NCI-H524 treated with DMSO at 0.1 percent for 48 hours (cell line): ENCODE measurements at regions not wholly inside any gene's neighbourhood (a gene's known extent, or its start where the extent isn't known, plus 50 kb on each side); places are given as distances from the start of the nearest gene placed in this dataset.
A peak's percentile ranks its signal among the peaks of the same experiment; 100 is the strongest.

Source experiments
- DNase-seq: peaks from one replicate; lab custom pipeline; 2025; lab: John Stamatoyannopoulos, UW

DNA sequence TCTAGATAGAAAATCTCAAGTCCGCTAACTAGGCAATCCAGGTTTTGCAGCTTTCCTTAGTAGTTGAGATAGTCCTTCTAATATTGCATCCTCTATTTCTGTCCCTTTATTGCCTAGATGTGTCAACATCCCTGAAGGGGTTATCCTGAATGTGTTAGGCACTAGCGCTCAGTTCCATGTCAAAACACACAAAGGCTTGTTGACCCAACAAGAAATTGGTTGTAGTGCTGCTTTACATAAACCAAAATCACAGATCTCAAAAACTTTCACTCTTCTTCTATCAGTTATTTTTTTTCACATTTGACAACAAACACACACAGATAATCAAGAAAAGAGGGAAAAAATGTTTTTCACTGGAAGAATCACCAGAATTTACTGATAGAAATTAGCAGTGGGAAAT is 51.4 kb upstream of the SOX2 start:
- DNase-seq = no peak

DNA sequence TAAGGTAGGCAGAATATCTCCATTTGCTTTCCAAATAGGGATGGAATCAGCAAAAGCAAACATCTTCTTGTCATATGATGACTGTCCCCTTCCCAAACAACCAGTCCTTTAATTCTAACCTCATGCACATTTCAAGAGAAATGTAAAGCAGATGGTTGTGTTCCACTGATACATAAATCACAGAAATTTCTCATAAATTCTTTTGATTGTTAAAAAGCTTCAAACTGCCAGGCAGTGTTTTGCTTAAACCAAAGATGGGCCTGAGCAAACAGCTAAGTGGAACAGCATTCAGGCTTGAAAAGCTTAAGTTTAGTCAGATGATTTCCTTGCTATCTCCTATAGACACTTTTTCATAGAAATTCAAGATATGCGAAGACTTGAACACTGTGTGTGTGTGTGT is 74.3 kb upstream of the SOX2 start:
- no peak for DNase-seq

DNA sequence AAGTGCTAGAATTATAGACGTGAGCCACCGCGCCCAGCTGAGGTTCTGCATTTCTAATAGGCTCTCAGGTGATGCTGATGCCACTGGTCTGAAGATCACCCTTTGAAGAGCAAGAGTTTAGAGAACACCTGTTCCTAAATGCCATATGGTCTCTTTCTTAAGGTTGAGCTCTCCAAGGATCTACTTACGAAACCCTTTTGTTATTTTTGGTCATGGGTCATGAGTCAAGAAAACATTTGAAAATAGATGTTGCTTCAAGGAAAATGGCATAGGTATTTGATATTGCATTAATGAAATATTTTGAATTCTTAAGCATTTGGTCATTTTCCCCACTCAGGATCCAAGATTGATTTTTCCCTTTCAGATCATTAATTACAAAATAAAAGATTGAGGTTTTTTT is 74.7 kb upstream of the SOX2 start:
- DNase-seq = peak; percentile 77

DNA sequence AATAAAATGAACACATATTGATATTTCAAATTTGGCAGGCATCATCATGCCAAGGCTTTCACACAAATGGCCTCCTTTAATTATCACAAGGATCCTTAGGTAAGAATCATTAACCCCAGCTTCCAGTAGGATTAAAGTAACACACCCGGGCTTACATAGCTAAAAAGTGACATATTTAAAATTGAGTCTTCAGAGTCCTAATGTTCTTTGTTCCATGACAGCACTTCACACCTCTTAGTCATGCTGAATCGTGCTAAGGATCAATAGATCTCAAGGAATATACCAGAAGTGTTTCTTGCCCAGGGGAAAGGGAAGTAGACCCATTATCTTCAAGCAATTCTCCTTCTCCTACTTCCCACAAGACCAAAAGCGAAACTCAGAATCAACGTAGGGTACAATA is 76.6 kb upstream of the SOX2 start:
- DNase-seq = no peak

DNA sequence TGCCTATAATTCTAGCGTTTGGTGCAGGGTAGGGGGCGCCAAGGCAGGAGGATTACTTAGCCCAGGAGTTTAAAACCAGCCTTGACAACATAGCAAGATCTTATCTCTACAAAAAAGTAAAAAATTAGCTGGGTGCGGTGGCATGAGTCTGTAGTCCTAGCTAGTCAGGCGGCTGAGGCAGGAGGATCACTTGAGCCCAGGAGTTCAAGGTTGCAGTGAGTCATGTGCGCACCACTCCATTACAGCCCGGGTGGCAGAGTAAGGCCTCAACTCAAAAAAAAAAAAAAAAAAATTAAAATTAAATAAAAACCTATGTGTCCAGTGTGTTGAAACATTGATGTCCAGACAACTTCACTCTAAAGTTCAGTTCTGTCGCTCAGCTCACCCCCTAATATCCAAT is 78.2 kb upstream of the SOX2 start:
- DNase-seq = no peak

DNA sequence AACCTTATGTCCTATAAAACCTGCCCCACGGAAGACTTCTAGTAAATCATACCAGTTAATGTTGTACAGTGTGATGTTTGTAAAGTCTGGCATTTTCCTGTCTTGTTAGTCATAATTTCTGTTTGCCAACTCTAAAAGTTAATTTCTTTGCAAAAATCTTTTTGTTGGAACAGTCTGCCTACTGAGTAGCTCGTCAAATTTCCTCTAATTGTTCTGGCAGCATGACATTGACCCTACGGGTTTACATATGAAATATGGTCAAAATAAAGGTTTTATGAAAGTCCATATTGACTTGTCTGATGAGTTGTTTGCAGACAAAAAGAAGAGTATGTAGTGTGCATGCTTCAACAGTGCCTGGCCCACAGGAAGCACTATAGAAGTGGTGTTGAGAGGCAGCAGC is 79.8 kb upstream of the SOX2 start:
- no peak for DNase-seq

DNA sequence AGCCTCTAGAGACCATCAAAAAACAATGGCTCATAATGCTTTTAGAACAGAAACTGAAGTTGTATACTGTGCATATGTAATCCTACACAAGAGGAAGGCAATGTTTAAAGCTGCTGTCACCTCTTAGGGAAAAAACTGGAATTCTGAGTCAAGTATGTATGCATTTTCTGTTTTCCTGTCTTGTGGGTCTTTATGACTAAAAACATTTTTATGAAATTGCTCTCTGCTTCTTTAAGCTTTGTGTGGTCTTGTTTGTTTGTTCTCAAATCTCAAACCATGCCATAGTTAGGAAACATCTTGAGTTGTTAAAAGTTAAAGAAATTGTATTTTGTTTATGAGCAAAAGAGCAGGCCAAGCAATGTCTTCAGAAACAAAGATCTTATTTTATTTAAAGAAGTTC is 80.9 kb upstream of the SOX2 start:
- DNase-seq = no peak

DNA sequence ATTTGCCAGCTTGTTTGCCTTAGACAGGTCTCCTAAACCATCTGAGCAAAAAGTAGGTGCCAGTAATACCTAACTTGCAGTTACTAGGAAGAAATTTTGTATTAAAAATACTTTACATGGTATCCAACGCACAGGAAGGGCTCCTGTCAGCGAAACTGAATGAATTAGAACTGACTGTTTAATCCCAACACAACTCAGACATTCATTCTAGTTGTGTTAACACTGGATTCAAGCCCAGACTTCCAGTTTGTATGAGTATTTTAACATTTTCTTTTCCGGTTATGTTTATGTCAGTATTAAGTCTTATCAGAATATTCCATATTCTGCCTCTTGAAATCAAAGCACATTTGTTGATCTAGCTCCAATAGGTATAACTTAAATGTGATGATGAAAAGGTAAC is 82.0 kb upstream of the SOX2 start:
- DNase-seq = no peak

DNA sequence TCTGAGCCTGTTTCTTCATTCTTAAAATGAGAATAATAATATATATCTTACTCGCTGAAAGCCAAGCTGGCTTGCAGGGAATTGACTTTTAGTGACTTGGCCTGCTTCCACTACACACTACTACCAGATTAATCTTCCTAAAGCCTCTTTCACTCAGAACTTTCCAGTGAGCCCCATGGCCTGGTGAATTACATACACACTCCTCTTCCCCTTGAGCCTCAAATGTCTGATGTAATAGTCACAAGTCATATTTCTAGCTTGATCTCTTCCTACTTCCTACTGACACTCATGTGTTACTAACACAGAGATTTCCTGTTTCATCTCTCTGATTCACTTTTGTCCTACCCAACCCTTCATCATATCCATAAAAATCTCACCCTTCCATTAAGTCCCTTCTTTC is 82.7 kb upstream of the SOX2 start:
- no peak for DNase-seq

DNA sequence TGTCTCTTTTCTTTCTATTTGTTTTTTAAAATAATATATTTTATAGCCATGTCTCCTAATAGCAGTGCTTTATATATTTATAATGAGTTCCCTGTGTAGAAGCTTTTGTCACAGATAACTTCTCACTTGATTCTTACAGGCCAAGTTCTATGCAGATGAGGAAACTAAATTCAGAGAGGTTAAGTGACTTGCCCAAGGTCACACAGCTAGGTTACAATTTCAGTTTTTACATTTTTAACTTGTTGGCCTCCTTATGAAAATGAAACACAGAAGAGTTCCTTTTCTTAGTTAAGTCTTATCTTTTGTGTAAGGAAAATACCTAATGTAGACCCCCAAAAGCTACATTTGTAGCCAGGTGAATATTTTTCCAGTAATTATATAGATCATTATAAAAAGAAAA is 83.3 kb upstream of the SOX2 start:
- DNase-seq = no peak

DNA sequence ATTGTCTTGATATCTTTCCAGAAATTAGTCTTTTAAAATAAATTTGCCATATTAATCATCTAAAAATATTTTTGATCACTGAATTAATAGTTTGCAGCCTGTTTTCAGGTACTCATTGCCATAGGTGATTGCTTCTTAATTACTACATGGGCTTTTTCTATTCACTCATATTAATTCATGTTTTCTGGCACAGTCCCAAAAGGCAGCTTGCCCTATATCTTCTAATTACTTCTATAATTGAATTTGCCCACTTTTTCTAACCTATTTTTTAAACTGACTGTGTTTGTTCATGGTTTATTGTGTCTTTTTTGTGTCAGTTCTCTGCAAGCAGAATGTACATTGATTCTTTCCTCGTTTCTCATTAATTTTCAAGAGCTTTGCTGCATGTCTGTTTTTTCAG is 85.7 kb upstream of the SOX2 start:
- no peak for DNase-seq

DNA sequence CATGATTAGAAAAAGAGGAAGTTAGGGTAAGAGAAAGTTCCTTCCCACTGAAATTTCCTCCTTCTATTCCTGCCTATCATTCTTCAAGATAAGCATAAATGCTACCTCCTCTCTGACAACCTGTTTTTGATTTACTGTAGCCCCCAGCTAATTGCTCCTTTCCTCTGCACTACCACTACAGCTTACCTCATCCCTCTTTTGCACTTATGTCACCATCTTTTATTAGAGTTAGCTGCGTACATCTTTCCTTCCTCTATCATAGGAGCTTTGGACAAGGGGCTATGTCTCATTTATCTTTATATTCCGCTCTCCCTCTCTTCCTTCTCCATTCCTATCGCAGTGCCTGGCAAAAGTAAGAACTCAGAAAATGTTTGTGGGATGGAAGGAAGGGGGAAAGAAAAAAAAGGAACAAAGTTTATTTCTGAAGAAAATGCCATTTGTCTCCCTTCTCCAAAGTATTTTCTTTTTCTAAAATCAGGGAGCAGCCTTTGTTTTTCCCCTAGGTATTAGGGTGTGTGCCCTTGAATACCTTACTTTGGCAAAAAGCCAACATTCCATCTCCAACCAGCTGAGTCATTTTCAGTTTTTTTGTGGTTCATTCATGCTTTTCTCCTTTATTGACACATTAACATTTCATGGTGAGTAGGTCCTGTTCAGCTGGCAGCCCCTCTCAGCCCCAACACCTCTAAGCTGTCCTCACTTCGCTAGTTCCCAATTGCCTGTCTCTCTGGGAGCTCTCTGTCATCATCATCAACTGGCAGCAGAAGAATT is 87.6 kb upstream of the SOX2 start:
- no peak for DNase-seq

DNA sequence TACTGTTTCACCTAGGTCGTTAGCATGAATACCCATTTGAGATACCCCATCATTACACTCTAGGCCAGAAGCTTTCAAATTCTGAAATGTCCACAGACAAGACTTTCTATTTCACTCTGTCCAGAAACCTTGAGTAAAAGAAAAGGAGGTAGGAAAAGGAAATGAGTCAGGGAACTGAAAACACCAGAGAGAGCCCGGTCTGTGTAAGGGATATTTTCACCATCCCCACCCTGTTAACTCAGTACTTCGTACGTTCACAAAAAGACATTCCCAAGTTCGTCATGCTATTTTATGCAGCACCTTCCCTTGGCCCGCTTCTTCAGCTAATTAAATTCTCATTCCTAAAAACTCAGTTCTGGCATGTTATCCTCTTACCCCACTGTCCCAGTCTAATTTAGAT is 89.4 kb upstream of the SOX2 start:
- no peak for DNase-seq

DNA sequence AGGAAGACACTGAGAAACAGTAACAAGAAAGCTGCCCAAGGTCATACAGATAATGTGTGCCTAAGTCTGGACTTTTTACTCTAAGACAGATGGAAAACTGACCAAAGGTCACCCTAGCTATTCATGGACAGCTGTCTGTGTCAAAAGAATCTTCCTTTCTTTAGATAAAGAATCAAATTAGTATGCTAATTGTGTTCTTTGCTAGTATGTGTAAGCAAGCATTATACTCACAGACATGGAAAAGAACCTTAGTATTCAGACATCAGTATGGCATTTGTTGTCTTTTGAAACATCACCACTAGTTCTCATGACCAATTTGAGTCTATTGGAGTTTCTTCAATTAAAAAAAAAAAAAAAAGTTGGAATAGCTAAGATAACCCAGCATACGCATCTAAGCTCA is 91.8 kb upstream of the SOX2 start:
- no peak for DNase-seq

DNA sequence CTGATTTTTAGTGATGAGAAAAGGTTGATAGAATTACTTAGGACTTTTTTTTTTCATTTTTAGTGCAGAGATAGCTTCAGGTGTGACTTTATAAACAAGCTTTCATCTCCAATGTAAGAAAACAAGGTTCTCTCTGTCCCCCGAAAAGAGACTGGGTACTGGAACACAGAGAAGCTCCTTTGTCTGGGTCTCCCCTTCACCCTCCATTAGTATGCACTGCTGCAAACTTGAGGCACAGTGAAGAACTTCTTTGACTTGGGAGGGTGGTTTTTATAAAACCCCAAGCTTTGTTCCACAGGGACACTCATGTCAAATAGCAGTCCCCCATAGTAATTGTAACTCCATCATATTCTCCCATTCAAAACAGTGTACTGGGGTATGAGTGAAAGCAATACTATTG is 93.5 kb upstream of the SOX2 start:
- DNase-seq = no peak

DNA sequence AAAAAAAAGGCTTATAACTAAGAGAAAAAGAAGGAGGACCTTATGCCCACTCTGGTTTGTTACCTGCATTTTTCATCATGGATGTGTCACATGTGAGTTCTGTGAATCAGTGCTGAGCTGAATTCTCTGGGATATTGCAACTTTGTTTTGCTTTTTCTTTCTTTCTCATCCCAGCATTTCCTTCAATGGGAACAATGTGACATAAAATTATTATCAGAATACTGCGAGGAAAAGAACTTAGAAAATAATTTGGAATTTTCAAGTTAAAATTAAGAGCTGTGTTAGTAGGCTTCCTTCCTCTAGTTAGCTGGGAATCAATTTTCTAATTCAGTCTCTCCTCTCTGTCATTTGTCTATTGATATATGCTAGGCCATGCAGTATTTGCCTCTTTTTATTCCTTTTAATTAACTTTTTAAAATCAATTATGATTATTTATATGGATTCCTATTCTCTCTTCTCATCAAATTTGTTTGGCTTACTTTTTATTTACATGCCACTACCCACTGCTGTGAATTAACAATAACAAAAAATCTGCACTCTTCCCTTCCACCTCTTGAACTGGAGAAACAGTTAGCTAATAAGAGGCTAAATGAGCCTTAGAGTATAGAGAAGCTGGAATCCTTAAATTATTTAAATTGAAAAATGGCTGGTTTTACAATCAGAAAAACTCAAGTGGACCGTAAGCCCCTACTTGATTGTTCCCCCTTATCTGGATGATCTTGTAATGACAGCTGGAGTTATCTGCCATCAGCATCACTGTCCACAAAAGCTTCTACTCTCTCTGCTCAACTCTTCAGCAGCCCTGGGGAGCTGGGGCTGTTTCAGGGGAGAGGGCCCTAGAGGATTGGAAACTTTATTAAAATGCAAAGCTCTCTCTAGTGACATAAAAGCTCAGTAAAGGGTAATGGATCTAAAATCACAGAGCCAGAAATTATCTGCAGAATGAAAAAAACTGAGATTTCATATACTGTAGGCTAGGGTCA is 95.3 kb upstream of the SOX2 start:
- peak; percentile 91 for DNase-seq

DNA sequence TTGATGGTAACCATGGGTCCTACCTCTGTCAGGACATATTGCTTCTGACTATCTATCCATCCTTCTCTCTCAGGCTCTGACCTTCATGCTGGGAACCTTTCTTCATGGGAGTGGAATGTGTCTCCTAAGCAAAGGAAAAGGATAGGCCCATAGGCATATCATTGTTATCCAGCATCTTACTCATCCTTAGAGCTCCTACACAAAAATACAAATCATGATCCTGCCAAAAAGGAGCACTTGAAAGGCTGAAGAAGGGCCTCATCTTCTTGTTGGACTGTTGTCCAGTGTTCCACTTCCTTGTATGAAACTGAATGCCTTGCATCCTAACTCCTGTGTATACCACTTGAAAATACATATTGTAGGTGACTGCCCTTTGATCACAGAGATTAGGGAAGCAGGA is 96.1 kb upstream of the SOX2 start:
- no peak for DNase-seq

DNA sequence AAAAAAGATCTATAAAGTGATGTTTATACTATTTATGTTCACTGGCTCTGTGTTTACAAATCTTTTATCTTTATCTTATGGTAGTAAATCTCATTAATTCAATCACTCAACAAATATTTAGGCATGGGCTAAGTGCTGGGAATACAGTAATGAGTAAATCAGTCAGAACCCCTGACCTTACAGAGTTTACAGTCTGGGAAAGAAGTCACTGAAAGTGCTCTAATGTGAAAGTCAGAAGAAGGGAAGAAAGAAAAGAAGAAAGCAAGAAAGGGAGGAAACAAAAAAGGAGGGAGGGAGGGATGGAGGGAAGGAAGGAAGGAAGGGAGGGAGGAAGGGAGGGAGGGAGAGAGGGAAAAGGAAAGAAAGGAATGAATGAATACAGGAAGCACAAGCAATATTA is 96.8 kb upstream of the SOX2 start:
- DNase-seq = no peak

DNA sequence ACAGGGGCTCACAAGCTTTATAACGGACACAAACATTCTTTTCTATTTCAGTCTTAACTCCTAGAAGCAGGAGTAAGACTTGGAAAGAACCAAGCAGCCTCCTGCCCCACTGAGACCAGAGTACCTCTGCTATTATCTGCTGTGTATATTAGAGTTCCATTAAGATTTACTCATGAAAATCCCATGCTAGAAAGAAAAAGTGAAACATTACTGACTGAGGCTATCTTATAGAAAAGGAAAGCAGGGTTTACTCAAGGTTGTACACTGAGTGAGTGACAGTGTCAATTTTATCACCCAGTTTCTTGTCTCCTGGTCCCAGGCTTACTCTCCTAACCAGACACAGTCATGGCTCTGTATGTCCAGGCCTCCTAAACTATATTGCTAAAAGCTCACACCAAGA is 97.9 kb upstream of the SOX2 start:
- no peak for DNase-seq

DNA sequence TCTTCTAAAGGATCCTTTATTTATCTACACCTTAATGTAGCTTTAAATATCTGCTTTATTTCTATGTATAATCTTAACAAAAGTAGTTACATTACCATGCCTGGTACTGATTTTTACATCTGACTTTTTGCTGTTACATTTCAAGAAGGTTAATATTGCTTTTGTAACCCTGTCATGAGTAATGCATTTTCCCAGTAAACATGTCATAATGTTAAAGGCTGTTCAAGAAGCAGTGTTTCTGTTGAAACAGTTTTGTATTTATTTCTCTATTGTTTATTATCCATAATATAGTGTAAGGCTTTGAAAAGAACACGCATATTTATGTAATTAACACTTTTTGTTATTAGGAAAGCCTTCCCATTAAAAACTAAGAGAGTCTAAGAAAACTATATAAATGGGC is 98.5 kb upstream of the SOX2 start:
- no peak for DNase-seq

DNA sequence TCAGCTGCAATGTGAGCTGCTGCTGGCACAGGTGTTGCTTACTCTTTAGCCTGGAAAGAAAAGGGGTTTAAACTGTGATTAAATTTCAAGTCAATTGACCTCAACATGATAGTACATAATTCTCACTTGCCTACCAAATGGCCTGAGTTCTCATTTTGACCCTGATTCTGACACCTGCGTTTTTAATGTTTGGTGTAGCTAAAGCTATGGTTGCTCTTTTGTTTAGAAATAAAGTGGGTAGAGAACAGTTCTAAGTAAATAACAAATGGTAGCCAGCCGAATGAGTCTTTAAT is 100.8 kb upstream of the SOX2 start:
- DNase-seq = peak; percentile 49

DNA sequence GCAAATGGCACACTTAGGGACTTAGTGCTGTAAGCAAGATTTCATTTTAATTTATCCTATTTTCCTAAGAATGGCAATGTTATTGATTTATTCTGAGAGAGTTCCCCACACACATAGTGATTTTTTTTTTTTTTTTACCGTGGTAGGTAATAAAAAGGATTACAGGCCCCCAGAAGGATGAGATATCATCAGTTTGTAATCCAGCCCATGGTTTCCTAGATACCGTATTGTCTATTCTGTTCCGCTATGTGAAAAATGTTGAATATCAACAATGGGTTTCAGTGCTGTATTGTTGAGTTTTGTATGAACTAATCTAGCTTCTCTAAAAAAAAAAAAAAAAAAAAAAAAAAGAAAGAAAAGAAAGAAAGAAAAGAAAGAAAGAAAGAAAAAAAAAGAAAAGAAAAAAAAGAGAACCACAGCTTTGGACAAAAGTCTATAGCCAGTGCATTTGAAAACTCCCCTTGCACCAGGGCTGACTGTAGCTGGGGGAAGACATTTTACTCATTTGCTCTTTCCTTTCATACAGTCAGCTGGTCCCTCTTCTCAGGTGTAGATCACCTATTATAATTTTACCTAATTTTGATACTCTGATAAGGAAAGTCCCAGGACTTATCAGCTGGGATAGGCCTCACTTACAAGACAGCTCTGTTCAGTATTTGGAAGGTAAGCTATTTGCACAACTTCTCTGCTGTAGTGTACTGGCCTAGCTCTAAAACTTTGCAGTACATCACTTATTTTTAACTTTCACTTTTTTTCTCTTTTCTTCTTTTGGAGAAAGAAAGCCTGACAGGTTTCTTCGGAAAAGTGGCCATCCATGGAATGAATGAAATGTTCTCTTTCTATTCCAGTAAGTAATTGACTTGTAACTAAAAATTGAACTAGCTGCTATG is 101.4 kb upstream of the SOX2 start:
- DNase-seq = no peak
